ENCODE measurements at regions not wholly inside any gene's neighbourhood (a gene's known extent, or its start where the extent isn't known, plus 50 kb on each side); places are given as distances from the start of the nearest gene placed in this dataset.

DNA sequence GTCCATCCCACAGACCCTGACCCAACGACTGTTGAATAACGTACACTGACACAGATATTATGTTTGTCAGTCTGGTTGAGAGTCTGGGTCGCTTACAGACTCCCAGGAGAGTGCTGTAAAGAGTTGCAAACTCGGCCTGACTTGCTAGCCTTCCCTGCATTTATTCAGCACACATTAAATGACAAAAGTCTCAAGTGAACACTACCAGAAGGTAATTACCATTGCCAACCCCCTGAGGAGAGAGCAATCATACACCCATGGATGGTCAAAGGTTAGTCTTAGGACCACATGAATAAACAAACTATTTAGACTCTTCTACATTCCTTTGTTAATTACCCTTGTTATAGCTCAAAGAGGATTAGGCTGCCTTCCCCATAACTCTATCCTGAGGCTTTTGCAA is 1048.6 kb downstream of the PCDH17 start:
- H3K9me3 ChIP-seq (ENCODE audit: control insufficient read depth, insufficient read depth, low read length) = peaks cover 8% of the 10 kb centered on the region
- Mint-ChIP-seq H3K9me3 (peaks cover 5 to 6% of the 10 kb centered on the region in 2 donors), H3K36me3 (no peaks in the 10 kb centered on the region), H3K4me3 (no peak overlapping the region), H3K27me3 (ENCODE audit: low read depth in 2 of 2) (no peaks in the 10 kb centered on the region), H3K4me1 (no peaks in the 10 kb centered on the region), H3K27ac (no peak overlapping the region)
- intact Hi-C loops (cut with micrococcal nuclease) = no loop called here
- H3K36me3 ChIP-seq (ENCODE audit: control insufficient read depth, insufficient read depth, low read length) = no peaks in the 10 kb centered on the region
- no peaks in the 10 kb centered on the region for H3K4me1 ChIP-seq (ENCODE audit: control insufficient read depth, insufficient read depth, low read length)
- 77% methylated on average over 4 of the region's 4 CpGs for WGBS (ENCODE audit: insufficient coverage)
- no peak overlapping the region for H3K4me3 ChIP-seq (ENCODE audit: low read length)
- H3K27me3 ChIP-seq (ENCODE audit: control insufficient read depth, insufficient read depth, low read length) = no peaks in the 10 kb centered on the region
- ATAC-seq (no peak), DNase-seq (no peak)
- TF ChIP-seq, protein P1, sequence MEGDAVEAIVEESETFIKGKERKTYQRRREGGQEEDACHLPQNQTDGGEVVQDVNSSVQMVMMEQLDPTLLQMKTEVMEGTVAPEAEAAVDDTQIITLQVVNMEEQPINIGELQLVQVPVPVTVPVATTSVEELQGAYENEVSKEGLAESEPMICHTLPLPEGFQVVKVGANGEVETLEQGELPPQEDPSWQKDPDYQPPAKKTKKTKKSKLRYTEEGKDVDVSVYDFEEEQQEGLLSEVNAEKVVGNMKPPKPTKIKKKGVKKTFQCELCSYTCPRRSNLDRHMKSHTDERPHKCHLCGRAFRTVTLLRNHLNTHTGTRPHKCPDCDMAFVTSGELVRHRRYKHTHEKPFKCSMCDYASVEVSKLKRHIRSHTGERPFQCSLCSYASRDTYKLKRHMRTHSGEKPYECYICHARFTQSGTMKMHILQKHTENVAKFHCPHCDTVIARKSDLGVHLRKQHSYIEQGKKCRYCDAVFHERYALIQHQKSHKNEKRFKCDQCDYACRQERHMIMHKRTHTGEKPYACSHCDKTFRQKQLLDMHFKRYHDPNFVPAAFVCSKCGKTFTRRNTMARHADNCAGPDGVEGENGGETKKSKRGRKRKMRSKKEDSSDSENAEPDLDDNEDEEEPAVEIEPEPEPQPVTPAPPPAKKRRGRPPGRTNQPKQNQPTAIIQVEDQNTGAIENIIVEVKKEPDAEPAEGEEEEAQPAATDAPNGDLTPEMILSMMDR (IDR thresholded peaks at IDR 0.05) = no peak
- no peak overlapping the region for H3K27ac ChIP-seq (ENCODE audit: low read length)

DNA sequence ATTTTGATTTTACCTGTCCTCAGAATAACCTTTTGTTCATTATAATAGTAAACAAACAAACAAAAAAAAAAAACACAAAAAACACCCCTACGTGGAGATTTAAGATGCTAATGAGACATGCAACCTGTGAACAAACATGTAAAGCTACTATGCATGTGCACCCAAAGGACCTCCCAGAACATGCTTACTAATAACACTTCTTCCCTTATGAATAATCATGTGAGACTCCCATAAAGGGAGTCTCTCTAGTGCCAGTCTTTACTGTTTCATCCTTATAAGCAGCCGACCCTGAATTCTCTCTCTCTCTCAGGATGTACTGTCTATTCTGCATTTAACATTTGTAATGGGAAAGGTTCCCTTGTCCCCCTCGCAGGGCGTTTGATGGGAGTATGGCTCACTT is 1051.1 kb downstream of the PCDH17 start:
- H3K4me1 ChIP-seq (ENCODE audit: control insufficient read depth, insufficient read depth, low read length) = no peaks in the 10 kb centered on the region
- Mint-ChIP-seq H3K27me3 (ENCODE audit: low read depth in 2 of 2) (no peaks in the 10 kb centered on the region), H3K9me3 (peaks cover 5 to 6% of the 10 kb centered on the region in 2 donors), H3K4me1 (no peaks in the 10 kb centered on the region), H3K36me3 (no peaks in the 10 kb centered on the region), H3K27ac (no peak overlapping the region), H3K4me3 (no peak overlapping the region)
- H3K9me3 ChIP-seq (ENCODE audit: control insufficient read depth, insufficient read depth, low read length) = peaks cover 9% of the 10 kb centered on the region
- DNase-seq (no peak), ATAC-seq (no peak)
- H3K4me3 ChIP-seq (ENCODE audit: low read length) = no peak overlapping the region
- 93% methylated on average over 3 of the region's 4 CpGs for WGBS (ENCODE audit: insufficient coverage)
- no peak overlapping the region for H3K27ac ChIP-seq (ENCODE audit: low read length)
- TF ChIP-seq, protein P1 (IDR thresholded peaks at IDR 0.05) = no peak
- H3K27me3 ChIP-seq (ENCODE audit: control insufficient read depth, insufficient read depth, low read length) = no peaks in the 10 kb centered on the region
- H3K36me3 ChIP-seq (ENCODE audit: control insufficient read depth, insufficient read depth, low read length) = no peaks in the 10 kb centered on the region
- intact Hi-C loops (cut with micrococcal nuclease) = no loop called here

DNA sequence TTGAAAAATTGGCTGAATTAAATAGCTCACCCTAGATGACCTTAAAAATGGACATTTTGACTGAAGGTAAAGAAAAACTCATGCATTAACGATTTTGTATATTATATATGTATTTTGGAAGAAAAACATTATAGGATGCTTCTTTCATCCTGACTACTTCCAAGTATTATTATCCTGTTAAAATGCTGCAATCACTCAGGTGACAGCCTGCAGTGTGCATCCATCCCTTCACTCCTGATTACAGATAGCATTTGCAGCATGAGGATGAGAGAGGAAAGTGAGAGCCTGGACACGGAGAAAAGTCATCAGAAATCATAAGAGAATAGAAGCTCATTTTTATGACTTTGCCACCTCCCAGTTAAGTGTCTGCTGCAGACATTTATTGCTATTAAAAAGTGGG is 1055.6 kb downstream of the PCDH17 start:
- Mint-ChIP-seq H3K27me3 (ENCODE audit: low read depth in 2 of 2) (no peaks in the 10 kb centered on the region), H3K36me3 (no peaks in the 10 kb centered on the region), H3K4me1 (no peaks in the 10 kb centered on the region), H3K27ac (no peak overlapping the region), H3K9me3 (peaks cover 8 to 9% of the 10 kb centered on the region in 2 donors), H3K4me3 (no peak overlapping the region)
- Histone ChIP-seq H3K27me3 (ENCODE audit: control insufficient read depth, insufficient read depth, low read length) (no peaks in the 10 kb centered on the region), H3K9me3 (ENCODE audit: control insufficient read depth, insufficient read depth, low read length) (peaks cover 12% of the 10 kb centered on the region), H3K4me3 (ENCODE audit: low read length) (no peak overlapping the region), H3K36me3 (ENCODE audit: control insufficient read depth, insufficient read depth, low read length) (no peaks in the 10 kb centered on the region), H3K4me1 (ENCODE audit: control insufficient read depth, insufficient read depth, low read length) (no peaks in the 10 kb centered on the region), H3K27ac (ENCODE audit: low read length) (no peak overlapping the region)
- DNase-seq (no peak), ATAC-seq (no peak)
- WGBS (ENCODE audit: insufficient coverage) = 40% methylated on average over 1 of the region's 2 CpGs
- intact Hi-C loops (cut with micrococcal nuclease) = no loop called here
- TF ChIP-seq, protein P1 (IDR thresholded peaks at IDR 0.05) = no peak

DNA sequence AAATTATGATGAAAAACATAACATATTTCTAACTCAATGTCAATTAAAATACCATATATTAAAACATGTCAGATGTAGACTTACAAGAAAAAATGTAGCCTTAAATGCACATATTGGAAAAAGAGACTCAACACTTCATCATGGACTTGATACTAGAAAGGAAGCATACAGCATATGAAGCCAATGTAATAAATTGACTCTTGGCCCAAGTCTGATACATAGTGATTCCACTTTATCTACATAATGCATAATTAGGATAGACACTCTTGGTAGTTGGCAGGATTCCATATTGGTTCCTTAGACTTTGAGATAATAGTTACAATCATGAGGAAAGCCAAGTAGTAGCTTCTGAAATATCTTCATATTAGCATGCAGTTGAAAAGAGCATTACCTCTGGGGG is 1067.0 kb downstream of the PCDH17 start:
- no peaks in the 10 kb centered on the region for H3K9me3 ChIP-seq (ENCODE audit: control insufficient read depth, insufficient read depth, low read length)
- H3K4me3 ChIP-seq (ENCODE audit: low read length) = no peak overlapping the region
- Mint-ChIP-seq H3K27ac (no peak overlapping the region), H3K27me3 (ENCODE audit: low read depth in 2 of 2) (no peaks in the 10 kb centered on the region), H3K36me3 (peaks cover 9% of the 10 kb centered on the region), H3K4me3 (no peak overlapping the region), H3K9me3 (peaks cover 13 to 15% of the 10 kb centered on the region in 2 donors), H3K4me1 (no peaks in the 10 kb centered on the region)
- no peaks in the 10 kb centered on the region for H3K4me1 ChIP-seq (ENCODE audit: control insufficient read depth, insufficient read depth, low read length)
- H3K36me3 ChIP-seq (ENCODE audit: control insufficient read depth, insufficient read depth, low read length) = no peaks in the 10 kb centered on the region
- TF ChIP-seq, protein P1 (IDR thresholded peaks at IDR 0.05) = no peak
- no peaks in the 10 kb centered on the region for H3K27me3 ChIP-seq (ENCODE audit: control insufficient read depth, insufficient read depth, low read length)
- ATAC-seq (no peak), DNase-seq (no peak)
- H3K27ac ChIP-seq (ENCODE audit: low read length) = no peak overlapping the region
- intact Hi-C loops (cut with micrococcal nuclease) = no loop called here
